Neural progenitor cell (in vitro differentiated cells): ENCODE measurements at regions not wholly inside any gene's neighbourhood (a gene's known extent, or its start where the extent isn't known, plus 50 kb on each side); places are given as distances from the start of the nearest gene placed in this dataset.
A peak's percentile ranks its signal among the peaks of the same experiment; 100 is the strongest.

Experiments used
- DNase-seq: peaks from one replicate; pipeline ENCODE4 v3.0.0-alpha.2; 2016; ENCODE audit warnings: low spot score
- H2AFZ ChIP-seq: fragments of 200-600 bp; sonication (generic); replicated peaks from 2 replicates; pipeline ENCODE4 v1.6.1; 2016; ENCODE audit warnings: antibody characterized with exemption
- H3F3A ChIP-seq: fragments of 200-600 bp; sonication (generic); 2 replicates; pipeline ENCODE4 v1.6.1; 2016; ENCODE audit warnings: antibody characterized with exemption, low read depth
- H3K27ac ChIP-seq: fragments of 200-600 bp; sonication (generic); 2 replicates; pipeline ENCODE4 v1.5.1; 2016; ENCODE audit warnings: mild to moderate bottlenecking
- H3K27me3 ChIP-seq: fragments of 200-600 bp; sonication (generic); 2 replicates; pipeline ENCODE4 v1.6.1; 2016; ENCODE audit warnings: mild to moderate bottlenecking, moderate library complexity
- H3K36me3 ChIP-seq: fragments of 200-600 bp; sonication (generic); 2 replicates; pipeline ENCODE4 v1.5.1; 2016
- H3K4me1 ChIP-seq: fragments of 200-600 bp; sonication (generic); 2 replicates; pipeline ENCODE4 v1.6.1; 2016; ENCODE audit warnings: mixed run types
- H3K4me2 ChIP-seq: fragments of 200-600 bp; sonication (generic); 2 replicates; pipeline ENCODE4 v1.6.1; 2016
- H3K4me3 ChIP-seq: fragments of 200-600 bp; sonication (generic); 2 replicates; pipeline ENCODE4 v1.5.1; 2016
- H3K79me2 ChIP-seq: fragments of 200-600 bp; sonication (generic); 2 replicates; pipeline ENCODE4 v1.6.1; 2016; ENCODE audit warnings: low read depth
- H3K9ac ChIP-seq: fragments of 200-600 bp; sonication (generic); 2 replicates; pipeline ENCODE4 v1.6.1; 2016
- H3K9me3 ChIP-seq: fragments of 200-600 bp; sonication (generic); 2 replicates; pipeline ENCODE4 v1.5.1; 2016; ENCODE audit warnings: low read depth
- H4K20me1 ChIP-seq: fragments of 200-600 bp; sonication (generic); 2 replicates; pipeline ENCODE4 v1.6.1; 2016; ENCODE audit warnings: low read depth
- H3K27ac Mint-ChIP-seq: 3 replicates; pipeline ENCODE4 v1.8.0; 2021; ENCODE audit warnings: mixed read lengths
- H3K27me3 Mint-ChIP-seq: 2 replicates; pipeline ENCODE4 v1.8.0; 2022; ENCODE audit warnings: low read depth, mild to moderate bottlenecking, inconsistent platforms, moderate library complexity, mixed read lengths; ENCODE audit not compliant: insufficient read depth
- H3K36me3 Mint-ChIP-seq: 3 replicates; pipeline ENCODE4 v1.8.0; 2021; ENCODE audit warnings: mixed read lengths
- H3K4me1 Mint-ChIP-seq: 3 replicates; pipeline ENCODE4 v1.8.0; 2021; ENCODE audit warnings: mixed read lengths
- H3K4me3 Mint-ChIP-seq: 3 replicates; pipeline ENCODE4 v1.8.0; 2021; ENCODE audit warnings: mild to moderate bottlenecking, moderate library complexity, mixed read lengths
- H3K9me3 Mint-ChIP-seq: 3 replicates; pipeline ENCODE4 v1.8.0; 2020; ENCODE audit warnings: mixed read lengths
- CTCF ChIP-seq: fragments of 200-600 bp; sonication (generic); IDR thresholded peaks from 2 replicates; pipeline ENCODE4 v1.5.1; 2017; ENCODE audit warnings: antibody characterized with exemption, mild to moderate bottlenecking
- EZH2 ChIP-seq: fragments of 200-600 bp; sonication (generic); IDR thresholded peaks from 2 replicates; pipeline ENCODE4 v1.6.1; 2017; ENCODE audit warnings: antibody characterized with exemption, mild to moderate bottlenecking, moderate library complexity
- EZH2phosphoT487 ChIP-seq: fragments of 200-600 bp; sonication (generic); IDR thresholded peaks from 2 replicates; pipeline ENCODE4 v1.6.1; 2017; ENCODE audit warnings: antibody characterized with exemption

DNA sequence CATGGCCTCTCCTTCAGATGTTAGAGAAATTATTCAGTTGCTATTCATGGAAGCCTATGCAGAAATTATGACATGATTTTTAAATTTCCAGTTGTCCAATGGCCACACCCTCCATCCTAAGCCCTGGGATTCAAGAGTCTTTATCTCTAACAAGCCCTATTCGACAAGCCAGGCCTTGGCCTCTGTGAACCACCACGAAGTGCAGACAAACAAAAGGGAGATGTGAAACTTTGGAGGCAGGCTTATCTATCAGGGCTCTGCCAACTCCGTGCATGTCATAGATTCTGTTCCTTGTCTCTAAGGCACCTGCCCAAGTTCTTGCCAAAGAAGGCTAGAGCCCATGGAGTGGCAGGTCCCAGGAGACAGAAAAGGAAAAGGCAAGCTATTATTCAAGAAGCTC is 212.4 kb upstream of the ADAMTS9 start:
- no peak for TF ChIP-seq EZH2
- no peak for TF ChIP-seq EZH2phosphoT487
- no peak for TF ChIP-seq CTCF
- H3K9me3 ChIP-seq: no peaks in the 10 kb centered on the region
- no peak overlapping the region for H3K9ac ChIP-seq
- DNase-seq: no peak
- no peaks in the 10 kb centered on the region for H3K36me3 ChIP-seq
- H3K27ac ChIP-seq: no peak overlapping the region
- H3K27ac Mint-ChIP-seq: no peak overlapping the region
- peaks cover 7% of the 10 kb centered on the region for H3K4me1 ChIP-seq
- no peak overlapping the region for H3K4me2 ChIP-seq
- no peak overlapping the region for H3K4me3 ChIP-seq
- no peaks in the 10 kb centered on the region for H3K79me2 ChIP-seq
- H3K4me3 Mint-ChIP-seq: no peak overlapping the region
- no peaks in the 10 kb centered on the region for H3K27me3 ChIP-seq
- peaks cover 23% of the 10 kb centered on the region for H3K4me1 Mint-ChIP-seq
- no peaks in the 10 kb centered on the region for H3K9me3 Mint-ChIP-seq
- H2AFZ ChIP-seq: no peak overlapping the region
- no peaks in the 10 kb centered on the region for H3K36me3 Mint-ChIP-seq
- no peaks in the 10 kb centered on the region for H3F3A ChIP-seq
- no peaks in the 10 kb centered on the region for H4K20me1 ChIP-seq
- no peaks in the 10 kb centered on the region for H3K27me3 Mint-ChIP-seq

- no peaks in the 10 kb centered on the region for H3K9me3 Mint-ChIP-seq
- Histone ChIP-seq H3K36me3 (no peaks in the 10 kb centered on the region), H3K9me3 (no peaks in the 10 kb centered on the region), H3K27ac (no peak overlapping the region), H4K20me1 (no peaks in the 10 kb centered on the region), H3K27me3 (no peaks in the 10 kb centered on the region), H3K4me3 (no peak overlapping the region), H3K79me2 (no peaks in the 10 kb centered on the region), H3K4me2 (no peak overlapping the region), H3K9ac (no peak overlapping the region), H2AFZ (no peak overlapping the region), H3K4me1 (peaks cover 10% of the 10 kb centered on the region), H3F3A (no peaks in the 10 kb centered on the region)
- no peak overlapping the region for H3K4me3 Mint-ChIP-seq
- H3K27ac Mint-ChIP-seq: no peak overlapping the region
- no peaks in the 10 kb centered on the region for H3K27me3 Mint-ChIP-seq
- TF ChIP-seq EZH2phosphoT487: no peak
- TF ChIP-seq CTCF: no peak
- no peak for TF ChIP-seq EZH2
- no peak for DNase-seq
- peaks cover 27% of the 10 kb centered on the region for H3K4me1 Mint-ChIP-seq
- no peaks in the 10 kb centered on the region for H3K36me3 Mint-ChIP-seq
Measured at GRCh38 chr3:64898941-64899340, 211.1 kb upstream of the ADAMTS9 start.

GRCh38 chr3:64895991-64896895 is 208.4 kb upstream of the ADAMTS9 start:
- Histone ChIP-seq H3K27ac (no peak overlapping the region), H3K9ac (no peak overlapping the region), H3K36me3 (no peaks in the 10 kb centered on the region), H3F3A (no peaks in the 10 kb centered on the region), H3K4me1 (peaks cover 10% of the 10 kb centered on the region), H2AFZ (no peak overlapping the region), H3K4me3 (no peak overlapping the region), H3K27me3 (no peaks in the 10 kb centered on the region), H3K9me3 (no peaks in the 10 kb centered on the region), H3K79me2 (no peaks in the 10 kb centered on the region), H4K20me1 (no peaks in the 10 kb centered on the region), H3K4me2 (no peak overlapping the region)
- H3K27ac Mint-ChIP-seq: no peak overlapping the region
- no peak overlapping the region for H3K4me3 Mint-ChIP-seq
- no peak for DNase-seq
- peaks cover 17% of the 10 kb centered on the region for H3K4me1 Mint-ChIP-seq
- TF ChIP-seq CTCF (peak; percentile 11), EZH2 (no peak)
- peaks cover 2% of the 10 kb centered on the region for H3K27me3 Mint-ChIP-seq
- H3K9me3 Mint-ChIP-seq: no peaks in the 10 kb centered on the region
- H3K36me3 Mint-ChIP-seq: no peaks in the 10 kb centered on the region
